ENCODE measurements at regions not wholly inside any gene's neighbourhood (a gene's known extent, or its start where the extent isn't known, plus 50 kb on each side); places are given as distances from the start of the nearest gene placed in this dataset.

DNA sequence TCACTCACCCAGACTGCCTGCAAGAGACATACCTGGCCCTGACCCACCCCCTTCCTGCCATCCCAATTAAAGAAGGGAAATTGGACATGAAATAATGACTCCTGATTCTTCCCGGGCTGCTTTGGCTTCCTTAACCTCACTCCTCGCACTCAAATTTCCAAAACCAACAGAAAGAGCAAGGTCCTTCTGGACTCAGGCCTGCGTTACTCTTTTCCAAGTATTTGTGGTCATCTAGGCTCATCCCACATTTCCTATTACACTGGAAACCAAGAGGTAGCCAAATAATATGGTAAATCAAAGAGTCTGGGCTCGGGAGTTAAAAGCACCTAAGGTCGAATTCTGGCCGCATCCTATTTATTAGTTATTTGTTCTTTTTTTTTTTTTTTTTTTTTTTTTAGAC is 359.3 kb downstream of the NPIPA8 start:
- Histone ChIP-seq H4K20me1 (ENCODE audit: control insufficient read depth, insufficient read depth, low read length, poor library complexity, severe bottlenecking) (no peaks in the 10 kb centered on the region), H3K9ac (ENCODE audit: low read length) (no peak overlapping the region), H3K27me3 (replicated peaks in 1 of 4; ENCODE audit: control extremely low read depth in 1 of 4, control insufficient read depth in 3 of 4, insufficient read depth in 4 of 4, low read length in 3 of 4) (no peaks in the 10 kb centered on the region), H3K4me2 (replicated peaks; ENCODE audit: low read depth, low read length, poor library complexity, severe bottlenecking) (no peak overlapping the region), H3K27ac (ENCODE audit: low read length in 2 of 2) (no peak overlapping the region), H3K9me3 (ENCODE audit: control extremely low read depth in 1 of 3, control insufficient read depth in 2 of 3, insufficient read depth in 1 of 3, low read length in 2 of 3) (no peaks in the 10 kb centered on the region), H3K4me1 (ENCODE audit: control insufficient read depth in 2 of 2, insufficient read depth in 2 of 2, low read length in 2 of 2) (no peaks in the 10 kb centered on the region), H2AFZ (ENCODE audit: insufficient read depth, low read depth, low read length, poor library complexity, severe bottlenecking) (no peak overlapping the region), H3K36me3 (replicated peaks in 1 of 2; ENCODE audit: control extremely low read depth in 1 of 2, control insufficient read depth in 1 of 2, extremely low read depth in 1 of 2, insufficient read depth in 2 of 2, low read length in 1 of 2) (no peaks in the 10 kb centered on the region), H3K4me3 (ENCODE audit: control extremely low read depth in 1 of 5, extremely low read depth in 1 of 5, insufficient read depth in 1 of 5, low read depth in 2 of 5, low read length in 4 of 5) (no peak overlapping the region), H3K79me2 (ENCODE audit: control insufficient read depth, insufficient read depth, low read length) (no peaks in the 10 kb centered on the region)
- ATAC-seq (ENCODE audit: low read depth) (no peak), DNase-seq (no peak)
- Mint-ChIP-seq H3K27me3 (peaks cover 6% of the 10 kb centered on the region), H3K27ac (no peak overlapping the region), H3K4me1 (no peaks in the 10 kb centered on the region), H3K9me3 (ENCODE audit: insufficient read depth) (no peaks in the 10 kb centered on the region), H3K4me3 (no peak overlapping the region)
- WGBS (ENCODE audit: insufficient coverage), result no CpG with 5 or more reads among the region's 6 CpGs
- TF ChIP-seq, protein P1, sequence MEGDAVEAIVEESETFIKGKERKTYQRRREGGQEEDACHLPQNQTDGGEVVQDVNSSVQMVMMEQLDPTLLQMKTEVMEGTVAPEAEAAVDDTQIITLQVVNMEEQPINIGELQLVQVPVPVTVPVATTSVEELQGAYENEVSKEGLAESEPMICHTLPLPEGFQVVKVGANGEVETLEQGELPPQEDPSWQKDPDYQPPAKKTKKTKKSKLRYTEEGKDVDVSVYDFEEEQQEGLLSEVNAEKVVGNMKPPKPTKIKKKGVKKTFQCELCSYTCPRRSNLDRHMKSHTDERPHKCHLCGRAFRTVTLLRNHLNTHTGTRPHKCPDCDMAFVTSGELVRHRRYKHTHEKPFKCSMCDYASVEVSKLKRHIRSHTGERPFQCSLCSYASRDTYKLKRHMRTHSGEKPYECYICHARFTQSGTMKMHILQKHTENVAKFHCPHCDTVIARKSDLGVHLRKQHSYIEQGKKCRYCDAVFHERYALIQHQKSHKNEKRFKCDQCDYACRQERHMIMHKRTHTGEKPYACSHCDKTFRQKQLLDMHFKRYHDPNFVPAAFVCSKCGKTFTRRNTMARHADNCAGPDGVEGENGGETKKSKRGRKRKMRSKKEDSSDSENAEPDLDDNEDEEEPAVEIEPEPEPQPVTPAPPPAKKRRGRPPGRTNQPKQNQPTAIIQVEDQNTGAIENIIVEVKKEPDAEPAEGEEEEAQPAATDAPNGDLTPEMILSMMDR (IDR thresholded peaks at IDR 0.05), result no peak
- intact Hi-C loops (cut with micrococcal nuclease), result no loop called here
- POLR2A ChIA-PET, result no interaction called here
- CTCF ChIA-PET, result no interaction called here

DNA sequence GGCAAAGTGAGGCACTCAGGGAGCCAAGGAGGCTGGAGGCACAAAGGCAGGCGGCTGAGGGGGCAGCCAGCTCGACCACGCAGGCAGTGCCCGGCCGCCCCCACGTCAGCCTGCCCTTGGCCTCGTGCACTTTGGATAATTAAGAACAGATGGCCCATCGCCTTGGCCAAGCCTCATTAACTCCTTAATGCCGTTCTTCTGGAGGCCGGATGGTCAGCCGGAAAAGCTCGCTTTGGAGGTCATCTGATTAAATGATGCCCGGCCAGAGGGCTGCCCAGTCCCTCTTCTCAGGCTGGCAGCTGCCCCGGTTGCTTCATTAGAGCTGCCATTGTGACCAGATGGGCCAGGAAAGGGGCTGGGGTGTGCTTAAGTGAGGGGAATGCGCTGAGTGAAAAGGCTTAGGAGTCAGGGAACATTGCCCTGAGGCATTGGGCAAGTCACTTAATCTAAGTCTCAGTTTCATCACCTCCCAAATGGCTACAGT is 364.0 kb downstream of the NPIPA8 start:
- POLR2A ChIA-PET, result no interaction called here
- WGBS (ENCODE audit: insufficient coverage), result 77% methylated on average over 13 of the region's 15 CpGs

More for the DNA sequence above, 364.0 kb downstream of the NPIPA8 start:
- Histone ChIP-seq H3K4me3 (ENCODE audit: control extremely low read depth in 1 of 5, extremely low read depth in 1 of 5, insufficient read depth in 1 of 5, low read depth in 2 of 5, low read length in 4 of 5) (no peak overlapping the region), H3K36me3 (replicated peaks in 1 of 2; ENCODE audit: control extremely low read depth in 1 of 2, control insufficient read depth in 1 of 2, extremely low read depth in 1 of 2, insufficient read depth in 2 of 2, low read length in 1 of 2) (no peaks in the 10 kb centered on the region), H3K27me3 (replicated peaks in 1 of 4; ENCODE audit: control extremely low read depth in 1 of 4, control insufficient read depth in 3 of 4, insufficient read depth in 4 of 4, low read length in 3 of 4) (no peaks in the 10 kb centered on the region), H3K4me2 (replicated peaks; ENCODE audit: low read depth, low read length, poor library complexity, severe bottlenecking) (no peak overlapping the region), H3K27ac (ENCODE audit: low read length in 2 of 2) (no peak overlapping the region), H4K20me1 (ENCODE audit: control insufficient read depth, insufficient read depth, low read length, poor library complexity, severe bottlenecking) (no peaks in the 10 kb centered on the region), H3K9me3 (ENCODE audit: control extremely low read depth in 1 of 3, control insufficient read depth in 2 of 3, insufficient read depth in 1 of 3, low read length in 2 of 3) (no peaks in the 10 kb centered on the region), H3K4me1 (ENCODE audit: control insufficient read depth in 2 of 2, insufficient read depth in 2 of 2, low read length in 2 of 2) (no peaks in the 10 kb centered on the region), H3K9ac (ENCODE audit: low read length) (no peak overlapping the region), H3K79me2 (ENCODE audit: control insufficient read depth, insufficient read depth, low read length) (no peaks in the 10 kb centered on the region), H2AFZ (ENCODE audit: insufficient read depth, low read depth, low read length, poor library complexity, severe bottlenecking) (no peak overlapping the region)
- Mint-ChIP-seq H3K27me3 (peaks cover 20% of the 10 kb centered on the region), H3K4me1 (no peaks in the 10 kb centered on the region), H3K9me3 (ENCODE audit: insufficient read depth) (peaks cover 3% of the 10 kb centered on the region), H3K27ac (no peak overlapping the region), H3K4me3 (no peak overlapping the region)
- intact Hi-C loops (cut with micrococcal nuclease), result no loop called here
- no peak for DNase-seq
- no peak for TF ChIP-seq EZH2 (IDR thresholded peaks at IDR 0.05; ENCODE audit: borderline replicate concordance, insufficient read depth, low read depth, low read length, poor library complexity, severe bottlenecking)
- TF ChIP-seq, protein P1 (IDR thresholded peaks at IDR 0.05), result no peak
- CTCF ChIA-PET, result no interaction called here
- ATAC-seq (ENCODE audit: low read depth), result no peak

Measured in B cell (primary cell).